ENCODE measurements at regions not wholly inside any gene's neighbourhood (a gene's known extent, or its start where the extent isn't known, plus 50 kb on each side); places are given as distances from the start of the nearest gene placed in this dataset.
"Not testable (repeated sequence)": the region's sequence is repeated elsewhere in the genome, so short reads cannot be mapped to it uniquely, and the experiment has no call there.

- Mint-ChIP-seq H3K9me3 (no peaks in the 10 kb centered on the region), H3K27ac (no peak overlapping the region), H3K36me3 (no peaks in the 10 kb centered on the region), H3K4me1 (ENCODE audit: unreplicated experiment) (no peaks in the 10 kb centered on the region), H3K27me3 (no peaks in the 10 kb centered on the region), H3K4me3 (no peak overlapping the region)
- DNase-seq (ENCODE audit: extremely low spot score, unreplicated experiment), result no peak
- no peak for TF ChIP-seq CTCF (conservative IDR thresholded peaks at IDR 0.05)
These were observed 91.9 kb downstream of the FCRL5 start for GRCh38 chr1:157460381-157460780.

GRCh38 chr1:157457279-157457678 is 95.0 kb downstream of the FCRL5 start:
- Mint-ChIP-seq H3K4me1 (ENCODE audit: unreplicated experiment) (no peaks in the 10 kb centered on the region), H3K4me3 (no peak overlapping the region), H3K27ac (no peak overlapping the region), H3K27me3 (no peaks in the 10 kb centered on the region), H3K9me3 (no peaks in the 10 kb centered on the region), H3K36me3 (no peaks in the 10 kb centered on the region)
- TF ChIP-seq CTCF (conservative IDR thresholded peaks at IDR 0.05), result no peak
- no peak for DNase-seq (ENCODE audit: extremely low spot score, unreplicated experiment)

DNA sequence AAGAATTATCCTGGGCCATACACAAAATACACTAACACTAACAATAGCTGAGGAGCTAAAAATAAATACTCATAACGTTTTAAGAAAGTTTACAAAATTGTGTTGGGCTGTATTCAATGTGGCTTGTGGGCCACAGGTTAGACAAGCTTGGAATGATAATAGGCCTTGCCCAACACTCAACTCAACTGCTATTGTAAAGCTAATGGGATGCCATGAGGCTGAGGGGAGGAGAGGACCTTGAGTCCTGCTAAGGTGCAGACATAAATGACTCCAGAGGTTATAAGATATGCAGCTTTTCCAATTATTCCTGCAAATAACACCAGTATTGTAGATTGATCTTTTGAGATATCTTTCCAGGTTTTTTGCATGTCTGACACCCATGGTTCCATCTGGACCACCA is 97.0 kb downstream of the FCRL5 start:
- Mint-ChIP-seq H3K9me3 (no peaks in the 10 kb centered on the region), H3K4me3 (no peak overlapping the region), H3K4me1 (ENCODE audit: unreplicated experiment) (no peaks in the 10 kb centered on the region), H3K27me3 (no peaks in the 10 kb centered on the region), H3K27ac (no peak overlapping the region), H3K36me3 (no peaks in the 10 kb centered on the region)
- no peak for TF ChIP-seq CTCF (conservative IDR thresholded peaks at IDR 0.05)
- no peak for DNase-seq (ENCODE audit: extremely low spot score, unreplicated experiment)

DNA sequence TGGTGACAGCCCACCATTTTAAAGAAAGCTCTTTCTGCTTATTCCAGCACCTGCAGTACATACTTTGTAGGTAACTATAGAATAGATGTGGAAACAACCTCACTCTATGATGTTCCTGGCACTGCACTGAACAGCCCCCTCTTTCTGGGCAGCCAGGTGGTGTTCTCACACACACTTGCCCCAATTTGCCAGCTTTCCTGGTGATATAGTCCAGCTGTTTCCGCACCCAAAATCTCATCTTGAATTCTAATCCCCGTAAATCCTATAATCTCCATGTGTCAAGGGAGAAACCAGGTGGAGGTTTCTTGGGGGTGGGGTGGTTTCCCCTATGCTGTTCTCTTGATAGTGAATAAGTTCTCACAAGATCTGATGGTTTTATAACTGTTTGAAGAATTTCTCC is 102.2 kb downstream of the FCRL5 start:
- H3K4me1 Mint-ChIP-seq (ENCODE audit: unreplicated experiment), result no peaks in the 10 kb centered on the region
- H3K36me3 Mint-ChIP-seq, result no peaks in the 10 kb centered on the region
- H3K27ac Mint-ChIP-seq, result no peak overlapping the region
- H3K9me3 Mint-ChIP-seq, result no peaks in the 10 kb centered on the region
- no peak overlapping the region for H3K4me3 Mint-ChIP-seq
- no peak for TF ChIP-seq CTCF (conservative IDR thresholded peaks at IDR 0.05)
- H3K27me3 Mint-ChIP-seq, result no peaks in the 10 kb centered on the region
- DNase-seq (ENCODE audit: extremely low spot score, unreplicated experiment), result no peak

- no peaks in the 10 kb centered on the region for H3K9me3 Mint-ChIP-seq
- H3K4me1 Mint-ChIP-seq (ENCODE audit: unreplicated experiment), result no peaks in the 10 kb centered on the region
- H3K4me3 Mint-ChIP-seq, result no peak overlapping the region
- no peak for DNase-seq (ENCODE audit: extremely low spot score, unreplicated experiment)
- no peak for TF ChIP-seq CTCF (conservative IDR thresholded peaks at IDR 0.05)
- no peak overlapping the region for H3K27ac Mint-ChIP-seq
- H3K27me3 Mint-ChIP-seq, result no peaks in the 10 kb centered on the region
- H3K36me3 Mint-ChIP-seq, result no peaks in the 10 kb centered on the region
These were observed 103.7 kb downstream of the FCRL5 start for GRCh38 chr1:157448636-157449035.

- not testable (repeated sequence) for H3K9me3 Mint-ChIP-seq; H3K27ac Mint-ChIP-seq; H3K36me3 Mint-ChIP-seq; H3K4me3 Mint-ChIP-seq; DNase-seq (ENCODE audit: extremely low spot score, unreplicated experiment); H3K27me3 Mint-ChIP-seq
- peaks cover 11% of the 10 kb centered on the region for H3K4me1 Mint-ChIP-seq (ENCODE audit: unreplicated experiment)
These were observed 106.0 kb downstream of the FCRL5 start for GRCh38 chr1:157446356-157446755.

DNA sequence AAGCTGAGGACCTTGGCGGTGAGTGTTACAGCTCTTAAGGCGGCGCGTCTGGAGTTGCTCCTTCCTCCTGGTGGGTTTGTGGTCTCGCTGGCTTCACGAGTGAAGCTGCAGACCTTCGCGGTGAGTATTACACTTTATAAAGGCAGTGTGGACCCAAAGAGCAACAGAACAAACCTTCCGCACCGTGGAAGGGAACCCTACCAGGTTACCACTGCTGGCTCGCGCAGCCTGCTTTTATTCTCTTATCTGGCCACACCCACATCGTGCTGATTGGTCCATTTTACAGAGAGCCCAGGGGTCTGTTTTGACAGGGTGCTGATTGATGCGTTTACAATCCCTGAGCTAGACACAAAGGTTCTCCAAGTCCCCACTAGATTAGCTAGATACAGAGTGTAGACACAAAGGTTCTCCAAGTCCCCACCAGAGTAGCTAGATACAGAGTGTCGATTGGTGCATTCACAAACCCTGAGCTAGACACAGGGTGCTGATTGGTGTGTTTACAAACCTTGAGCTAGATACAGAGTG is 106.6 kb downstream of the FCRL5 start:
- peaks cover 15% of the 10 kb centered on the region for H3K4me1 Mint-ChIP-seq (ENCODE audit: unreplicated experiment)
- not testable (repeated sequence) for H3K27ac Mint-ChIP-seq; H3K9me3 Mint-ChIP-seq; H3K36me3 Mint-ChIP-seq; DNase-seq (ENCODE audit: extremely low spot score, unreplicated experiment); H3K27me3 Mint-ChIP-seq; H3K4me3 Mint-ChIP-seq
